Nucleus accumbens (tissue), 56 donors: ENCODE measurements at regions not wholly inside any gene's neighbourhood (a gene's known extent, or its start where the extent isn't known, plus 50 kb on each side); places are given as distances from the start of the nearest gene placed in this dataset.
"Not testable (repeated sequence)": the region's sequence is repeated elsewhere in the genome, so short reads cannot be mapped to it uniquely, and the experiment has no call there.

ENCODE experiments used
- DNase-seq, 56 donors: peaks; one replicate each; lab custom pipeline; 2025; lab: John Stamatoyannopoulos, UW

- DNase-seq, result no peak
Measured at GRCh38 chr13:97520061-97520460, 86.1 kb downstream of the RAP2A start.

- no peak for DNase-seq
Measured at GRCh38 chr13:97520866-97521265, 86.9 kb downstream of the RAP2A start.

GRCh38 chr13:97521726-97522125 is 87.8 kb downstream of the RAP2A start:
- no peak for DNase-seq

GRCh38 chr13:97522243-97522642 is 88.3 kb downstream of the RAP2A start:
- no peak for DNase-seq

- DNase-seq, result no peak
Measured at GRCh38 chr13:97526556-97526955, 92.6 kb downstream of the RAP2A start.

- DNase-seq, result no peak
Measured at GRCh38 chr13:97528518-97528917, 94.5 kb downstream of the RAP2A start.

- no peak for DNase-seq
Measured at GRCh38 chr13:97534540-97534939, 100.6 kb downstream of the RAP2A start.

GRCh38 chr13:97535614-97536013 is 101.6 kb downstream of the RAP2A start:
- DNase-seq, result no peak

- DNase-seq, result no peak
Measured at GRCh38 chr13:97537110-97537509, 103.1 kb downstream of the RAP2A start.

- DNase-seq, result no peak
Measured at GRCh38 chr13:97538203-97538602, 104.2 kb downstream of the RAP2A start.

GRCh38 chr13:97539651-97540610 is 106.0 kb downstream of the RAP2A start:
- DNase-seq, result no peak

GRCh38 chr13:97540696-97541095 is 106.7 kb downstream of the RAP2A start:
- no peak for DNase-seq

GRCh38 chr13:97542102-97542685 is 108.2 kb downstream of the RAP2A start:
- no peak for DNase-seq

- no peak for DNase-seq
Measured at GRCh38 chr13:97544031-97544765, 110.2 kb downstream of the RAP2A start.

- not testable (repeated sequence) for DNase-seq
Measured at GRCh38 chr13:97544971-97545499, 111.1 kb downstream of the RAP2A start.

GRCh38 chr13:97548138-97548537 is 114.2 kb downstream of the RAP2A start:
- DNase-seq, result no peak

- DNase-seq, result no peak
Measured at GRCh38 chr13:97548711-97549110, 114.7 kb downstream of the RAP2A start.

- DNase-seq, result no peak
Measured at GRCh38 chr13:97549201-97549600, 115.2 kb downstream of the RAP2A start.

- DNase-seq, result no peak
Measured at GRCh38 chr13:97554496-97554895, 120.5 kb downstream of the RAP2A start.

- no peak for DNase-seq
Measured at GRCh38 chr13:97555034-97555433, 121.1 kb downstream of the RAP2A start.

GRCh38 chr13:97559030-97559429 is 125.1 kb downstream of the RAP2A start:
- DNase-seq, result no peak
